ENCODE measurements at regions not wholly inside any gene's neighbourhood (a gene's known extent, or its start where the extent isn't known, plus 50 kb on each side); places are given as distances from the start of the nearest gene placed in this dataset.

DNA sequence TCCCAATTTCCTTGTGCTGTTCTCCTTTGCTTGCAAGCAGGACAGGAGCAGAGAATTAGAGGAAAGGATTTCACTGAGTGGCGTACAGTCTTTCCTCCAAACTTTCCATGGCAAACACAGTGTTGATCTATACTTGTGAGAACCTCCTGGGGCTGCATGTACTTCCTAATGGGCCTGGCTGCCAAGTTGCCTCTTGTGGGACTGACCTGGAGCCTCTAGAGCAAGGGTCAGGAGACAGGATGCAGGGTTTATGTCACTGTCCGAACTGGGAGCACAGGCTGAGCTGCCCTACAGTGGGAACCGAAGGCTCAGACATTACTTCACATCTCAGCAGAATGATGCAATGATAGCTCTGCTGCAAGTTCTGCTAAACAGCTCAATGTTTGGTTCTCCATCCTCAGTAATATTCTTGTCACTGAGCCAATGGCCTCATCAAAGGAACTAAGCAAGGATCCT lies 102.3 kb downstream of the ENC1 start:
- no peak overlapping the region for H3K27ac ChIP-seq (ENCODE audit: low read length)
- H3K36me3 ChIP-seq (replicated peaks; ENCODE audit: insufficient read depth, low read length): no peaks in the 10 kb centered on the region
- H4K20me1 ChIP-seq (ENCODE audit: insufficient read depth, low read length): no peaks in the 10 kb centered on the region
- H3F3A ChIP-seq (ENCODE audit: insufficient read depth, low read length): no peaks in the 10 kb centered on the region
- H3K4me2 ChIP-seq (ENCODE audit: low read depth, low read length): no peak overlapping the region
- no peaks in the 10 kb centered on the region for H3K79me2 ChIP-seq (ENCODE audit: low read length)
- H3K9ac ChIP-seq (ENCODE audit: low read length): no peak overlapping the region
- no peak for DNase-seq
- H3K27me3 ChIP-seq (replicated peaks; ENCODE audit: insufficient read depth, low read length): no peaks in the 10 kb centered on the region
- no peak overlapping the region for H2AFZ ChIP-seq (ENCODE audit: low read length)
- H3K4me3 ChIP-seq (ENCODE audit: low read length): no peak overlapping the region
- TF ChIP-seq EZH2phosphoT487 (IDR thresholded peaks at IDR 0.05; ENCODE audit: low read length): no peak
- no peak for TF ChIP-seq EZH2 (optimal IDR thresholded peaks at IDR 0.05; ENCODE audit: low read depth, low read length)
- TF ChIP-seq, protein P1, sequence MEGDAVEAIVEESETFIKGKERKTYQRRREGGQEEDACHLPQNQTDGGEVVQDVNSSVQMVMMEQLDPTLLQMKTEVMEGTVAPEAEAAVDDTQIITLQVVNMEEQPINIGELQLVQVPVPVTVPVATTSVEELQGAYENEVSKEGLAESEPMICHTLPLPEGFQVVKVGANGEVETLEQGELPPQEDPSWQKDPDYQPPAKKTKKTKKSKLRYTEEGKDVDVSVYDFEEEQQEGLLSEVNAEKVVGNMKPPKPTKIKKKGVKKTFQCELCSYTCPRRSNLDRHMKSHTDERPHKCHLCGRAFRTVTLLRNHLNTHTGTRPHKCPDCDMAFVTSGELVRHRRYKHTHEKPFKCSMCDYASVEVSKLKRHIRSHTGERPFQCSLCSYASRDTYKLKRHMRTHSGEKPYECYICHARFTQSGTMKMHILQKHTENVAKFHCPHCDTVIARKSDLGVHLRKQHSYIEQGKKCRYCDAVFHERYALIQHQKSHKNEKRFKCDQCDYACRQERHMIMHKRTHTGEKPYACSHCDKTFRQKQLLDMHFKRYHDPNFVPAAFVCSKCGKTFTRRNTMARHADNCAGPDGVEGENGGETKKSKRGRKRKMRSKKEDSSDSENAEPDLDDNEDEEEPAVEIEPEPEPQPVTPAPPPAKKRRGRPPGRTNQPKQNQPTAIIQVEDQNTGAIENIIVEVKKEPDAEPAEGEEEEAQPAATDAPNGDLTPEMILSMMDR (IDR thresholded peaks at IDR 0.05; ENCODE audit: low read length): no peak
- no peaks in the 10 kb centered on the region for H3K9me2 ChIP-seq (replicated peaks; ENCODE audit: insufficient read depth, low read length)
- no peaks in the 10 kb centered on the region for H3K9me3 ChIP-seq (replicated peaks; ENCODE audit: insufficient read depth, low read length)
- no peaks in the 10 kb centered on the region for H3K4me1 ChIP-seq (ENCODE audit: low read length)

DNA sequence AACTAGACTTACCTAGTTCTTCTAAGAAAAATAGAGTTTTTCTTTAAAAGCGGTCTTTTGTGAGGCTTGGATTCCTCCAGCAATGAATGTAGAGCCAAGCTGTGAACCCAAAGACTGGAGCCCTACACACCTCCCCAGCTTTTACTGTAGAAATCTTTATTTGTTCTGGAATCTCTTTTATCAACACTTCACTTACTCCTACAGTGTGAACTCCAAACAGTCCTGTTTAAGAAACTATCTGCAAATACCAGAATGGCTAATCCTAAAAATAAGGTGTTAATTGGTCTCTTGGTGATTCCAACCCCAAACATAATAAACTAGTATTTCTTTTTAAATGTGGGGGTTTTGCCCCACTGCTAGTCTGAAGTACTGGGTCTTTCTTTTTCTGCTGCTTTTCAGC lies 103.9 kb downstream of the ENC1 start:
- no peaks in the 10 kb centered on the region for H3K9me2 ChIP-seq (replicated peaks; ENCODE audit: insufficient read depth, low read length)
- H3K4me1 ChIP-seq (ENCODE audit: low read length): no peaks in the 10 kb centered on the region
- no peak overlapping the region for H3K4me2 ChIP-seq (ENCODE audit: low read depth, low read length)
- TF ChIP-seq EZH2 (optimal IDR thresholded peaks at IDR 0.05; ENCODE audit: low read depth, low read length): no peak
- no peak for TF ChIP-seq EZH2phosphoT487 (IDR thresholded peaks at IDR 0.05; ENCODE audit: low read length)
- TF ChIP-seq, protein P1 (IDR thresholded peaks at IDR 0.05; ENCODE audit: low read length): no peak
- H3K27ac ChIP-seq (ENCODE audit: low read length): no peak overlapping the region
- no peak overlapping the region for H2AFZ ChIP-seq (ENCODE audit: low read length)
- H3K79me2 ChIP-seq (ENCODE audit: low read length): no peaks in the 10 kb centered on the region
- no peak for DNase-seq
- no peak overlapping the region for H3K4me3 ChIP-seq (ENCODE audit: low read length)
- H3K9me3 ChIP-seq (replicated peaks; ENCODE audit: insufficient read depth, low read length): no peaks in the 10 kb centered on the region
- H3K36me3 ChIP-seq (replicated peaks; ENCODE audit: insufficient read depth, low read length): no peaks in the 10 kb centered on the region
- no peaks in the 10 kb centered on the region for H4K20me1 ChIP-seq (ENCODE audit: insufficient read depth, low read length)
- no peak overlapping the region for H3K9ac ChIP-seq (ENCODE audit: low read length)
- H3K27me3 ChIP-seq (replicated peaks; ENCODE audit: insufficient read depth, low read length): no peaks in the 10 kb centered on the region
- no peaks in the 10 kb centered on the region for H3F3A ChIP-seq (ENCODE audit: insufficient read depth, low read length)

DNA sequence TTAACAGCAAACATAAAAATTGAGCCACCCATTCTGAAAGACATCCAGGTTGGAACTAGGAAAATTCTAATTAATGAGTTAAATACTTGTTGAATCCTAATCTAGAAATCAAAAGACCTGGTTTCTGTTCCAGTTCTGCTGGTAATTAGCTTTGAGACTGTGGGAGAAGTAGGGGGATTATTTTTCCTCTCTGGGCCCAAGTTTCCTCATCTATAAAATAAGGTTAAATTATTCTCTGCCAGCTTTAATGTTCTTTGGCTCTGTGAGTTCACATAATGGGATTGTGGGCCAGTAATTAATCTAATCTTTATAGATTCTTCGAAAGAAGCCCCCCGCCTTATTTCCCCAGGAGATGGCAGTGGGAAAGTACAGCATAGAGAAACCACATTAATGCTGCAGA lies 104.6 kb downstream of the ENC1 start:
- H3K4me1 ChIP-seq (ENCODE audit: low read length): no peaks in the 10 kb centered on the region
- no peak overlapping the region for H3K9ac ChIP-seq (ENCODE audit: low read length)
- H3K79me2 ChIP-seq (ENCODE audit: low read length): no peaks in the 10 kb centered on the region
- H3K9me2 ChIP-seq (replicated peaks; ENCODE audit: insufficient read depth, low read length): no peaks in the 10 kb centered on the region
- no peak overlapping the region for H3K4me2 ChIP-seq (ENCODE audit: low read depth, low read length)
- no peak overlapping the region for H2AFZ ChIP-seq (ENCODE audit: low read length)
- no peak for DNase-seq
- H3K4me3 ChIP-seq (ENCODE audit: low read length): no peak overlapping the region
- H3K9me3 ChIP-seq (replicated peaks; ENCODE audit: insufficient read depth, low read length): no peaks in the 10 kb centered on the region
- TF ChIP-seq EZH2 (optimal IDR thresholded peaks at IDR 0.05; ENCODE audit: low read depth, low read length): no peak
- TF ChIP-seq, protein P1 (IDR thresholded peaks at IDR 0.05; ENCODE audit: low read length): no peak
- no peak for TF ChIP-seq EZH2phosphoT487 (IDR thresholded peaks at IDR 0.05; ENCODE audit: low read length)
- no peaks in the 10 kb centered on the region for H4K20me1 ChIP-seq (ENCODE audit: insufficient read depth, low read length)
- no peaks in the 10 kb centered on the region for H3F3A ChIP-seq (ENCODE audit: insufficient read depth, low read length)
- H3K27ac ChIP-seq (ENCODE audit: low read length): no peak overlapping the region
- H3K27me3 ChIP-seq (replicated peaks; ENCODE audit: insufficient read depth, low read length): no peaks in the 10 kb centered on the region
- no peaks in the 10 kb centered on the region for H3K36me3 ChIP-seq (replicated peaks; ENCODE audit: insufficient read depth, low read length)
